Neural progenitor cell (in vitro differentiated cells): ENCODE measurements at regions not wholly inside any gene's neighbourhood (a gene's known extent, or its start where the extent isn't known, plus 50 kb on each side); places are given as distances from the start of the nearest gene placed in this dataset.

Source experiments
- DNase-seq: peaks from one replicate; pipeline ENCODE4 v3.0.0-alpha.2; 2016; ENCODE audit warnings: low spot score
- H2AFZ ChIP-seq: fragments of 200-600 bp; sonication (generic); replicated peaks from 2 replicates; pipeline ENCODE4 v1.6.1; 2016; ENCODE audit warnings: antibody characterized with exemption
- H3F3A ChIP-seq: fragments of 200-600 bp; sonication (generic); 2 replicates; pipeline ENCODE4 v1.6.1; 2016; ENCODE audit warnings: antibody characterized with exemption, low read depth
- H3K27ac ChIP-seq: fragments of 200-600 bp; sonication (generic); 2 replicates; pipeline ENCODE4 v1.5.1; 2016; ENCODE audit warnings: mild to moderate bottlenecking
- H3K27me3 ChIP-seq: fragments of 200-600 bp; sonication (generic); 2 replicates; pipeline ENCODE4 v1.6.1; 2016; ENCODE audit warnings: mild to moderate bottlenecking, moderate library complexity
- H3K36me3 ChIP-seq: fragments of 200-600 bp; sonication (generic); 2 replicates; pipeline ENCODE4 v1.5.1; 2016
- H3K4me1 ChIP-seq: fragments of 200-600 bp; sonication (generic); 2 replicates; pipeline ENCODE4 v1.6.1; 2016; ENCODE audit warnings: mixed run types
- H3K4me2 ChIP-seq: fragments of 200-600 bp; sonication (generic); 2 replicates; pipeline ENCODE4 v1.6.1; 2016
- H3K4me3 ChIP-seq: fragments of 200-600 bp; sonication (generic); 2 replicates; pipeline ENCODE4 v1.5.1; 2016
- H3K79me2 ChIP-seq: fragments of 200-600 bp; sonication (generic); 2 replicates; pipeline ENCODE4 v1.6.1; 2016; ENCODE audit warnings: low read depth
- H3K9ac ChIP-seq: fragments of 200-600 bp; sonication (generic); 2 replicates; pipeline ENCODE4 v1.6.1; 2016
- H3K9me3 ChIP-seq: fragments of 200-600 bp; sonication (generic); 2 replicates; pipeline ENCODE4 v1.5.1; 2016; ENCODE audit warnings: low read depth
- H4K20me1 ChIP-seq: fragments of 200-600 bp; sonication (generic); 2 replicates; pipeline ENCODE4 v1.6.1; 2016; ENCODE audit warnings: low read depth
- H3K27ac Mint-ChIP-seq: 3 replicates; pipeline ENCODE4 v1.8.0; 2021; ENCODE audit warnings: mixed read lengths
- H3K27me3 Mint-ChIP-seq: 2 replicates; pipeline ENCODE4 v1.8.0; 2022; ENCODE audit warnings: low read depth, mild to moderate bottlenecking, inconsistent platforms, moderate library complexity, mixed read lengths; ENCODE audit not compliant: insufficient read depth
- H3K36me3 Mint-ChIP-seq: 3 replicates; pipeline ENCODE4 v1.8.0; 2021; ENCODE audit warnings: mixed read lengths
- H3K4me1 Mint-ChIP-seq: 3 replicates; pipeline ENCODE4 v1.8.0; 2021; ENCODE audit warnings: mixed read lengths
- H3K4me3 Mint-ChIP-seq: 3 replicates; pipeline ENCODE4 v1.8.0; 2021; ENCODE audit warnings: mild to moderate bottlenecking, moderate library complexity, mixed read lengths
- H3K9me3 Mint-ChIP-seq: 3 replicates; pipeline ENCODE4 v1.8.0; 2020; ENCODE audit warnings: mixed read lengths
- CTCF ChIP-seq: fragments of 200-600 bp; sonication (generic); IDR thresholded peaks from 2 replicates; pipeline ENCODE4 v1.5.1; 2017; ENCODE audit warnings: antibody characterized with exemption, mild to moderate bottlenecking
- EZH2 ChIP-seq: fragments of 200-600 bp; sonication (generic); IDR thresholded peaks from 2 replicates; pipeline ENCODE4 v1.6.1; 2017; ENCODE audit warnings: antibody characterized with exemption, mild to moderate bottlenecking, moderate library complexity
- EZH2phosphoT487 ChIP-seq: fragments of 200-600 bp; sonication (generic); IDR thresholded peaks from 2 replicates; pipeline ENCODE4 v1.6.1; 2017; ENCODE audit warnings: antibody characterized with exemption

DNA sequence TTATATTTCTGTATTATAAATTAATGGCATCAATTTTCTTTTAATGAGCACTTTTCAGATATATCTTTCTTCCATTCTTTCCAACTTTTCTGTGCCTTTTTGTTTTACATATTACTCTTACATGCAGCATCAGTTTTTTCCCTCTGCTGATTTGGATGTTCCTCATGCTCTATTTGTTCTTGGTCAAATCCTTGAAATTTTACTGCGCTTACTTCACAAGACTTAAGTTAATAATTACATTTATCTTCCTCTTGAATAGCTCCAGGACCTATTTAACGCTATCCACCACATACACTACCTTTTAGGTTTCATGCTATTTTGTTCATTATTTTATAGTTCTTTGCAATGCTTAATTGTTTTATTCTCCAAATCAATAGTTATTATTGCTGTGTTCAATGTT lies 97.6 kb upstream of the CTTNBP2 start:
- Histone ChIP-seq H3K27ac (no peak overlapping the region), H2AFZ (no peak overlapping the region), H3K4me2 (no peak overlapping the region), H3K9ac (no peak overlapping the region), H4K20me1 (no peaks in the 10 kb centered on the region), H3K36me3 (no peaks in the 10 kb centered on the region), H3K27me3 (no peaks in the 10 kb centered on the region), H3K79me2 (no peaks in the 10 kb centered on the region), H3F3A (no peaks in the 10 kb centered on the region), H3K4me3 (no peak overlapping the region), H3K4me1 (no peaks in the 10 kb centered on the region), H3K9me3 (no peaks in the 10 kb centered on the region)
- no peak for DNase-seq
- H3K9me3 Mint-ChIP-seq = no peaks in the 10 kb centered on the region
- no peak overlapping the region for H3K27ac Mint-ChIP-seq
- H3K27me3 Mint-ChIP-seq = no peaks in the 10 kb centered on the region
- H3K36me3 Mint-ChIP-seq = no peaks in the 10 kb centered on the region
- H3K4me1 Mint-ChIP-seq = no peaks in the 10 kb centered on the region
- H3K4me3 Mint-ChIP-seq = no peak overlapping the region
- TF ChIP-seq EZH2phosphoT487 = no peak
- TF ChIP-seq CTCF = no peak
- no peak for TF ChIP-seq EZH2

- Histone ChIP-seq H3K9me3 (no peaks in the 10 kb centered on the region), H3K4me2 (no peak overlapping the region), H3K27me3 (no peaks in the 10 kb centered on the region), H3K36me3 (no peaks in the 10 kb centered on the region), H3K4me3 (no peak overlapping the region), H3K27ac (no peak overlapping the region), H3K79me2 (no peaks in the 10 kb centered on the region), H3K4me1 (no peaks in the 10 kb centered on the region), H3F3A (no peaks in the 10 kb centered on the region), H3K9ac (no peak overlapping the region), H4K20me1 (no peaks in the 10 kb centered on the region), H2AFZ (no peak overlapping the region)
- no peak for DNase-seq
- Mint-ChIP-seq H3K4me3 (no peak overlapping the region), H3K27ac (no peak overlapping the region), H3K4me1 (no peaks in the 10 kb centered on the region), H3K9me3 (no peaks in the 10 kb centered on the region), H3K36me3 (no peaks in the 10 kb centered on the region), H3K27me3 (no peaks in the 10 kb centered on the region)
- TF ChIP-seq EZH2 (no peak), EZH2phosphoT487 (no peak), CTCF (no peak)
These were observed 98.5 kb upstream of the CTTNBP2 start for GRCh38 chr7:117971556-117972244.

- Mint-ChIP-seq H3K27me3 (no peaks in the 10 kb centered on the region), H3K27ac (no peak overlapping the region), H3K4me1 (no peaks in the 10 kb centered on the region), H3K36me3 (no peaks in the 10 kb centered on the region), H3K9me3 (no peaks in the 10 kb centered on the region), H3K4me3 (no peak overlapping the region)
- no peak overlapping the region for H3K4me2 ChIP-seq
- no peaks in the 10 kb centered on the region for H3K79me2 ChIP-seq
- no peaks in the 10 kb centered on the region for H3K4me1 ChIP-seq
- no peaks in the 10 kb centered on the region for H3K36me3 ChIP-seq
- H4K20me1 ChIP-seq = no peaks in the 10 kb centered on the region
- H3K9me3 ChIP-seq = no peaks in the 10 kb centered on the region
- no peaks in the 10 kb centered on the region for H3F3A ChIP-seq
- TF ChIP-seq EZH2 (no peak), CTCF (no peak), EZH2phosphoT487 (no peak)
- H2AFZ ChIP-seq = peak overlapping the region; percentile 73
- H3K27me3 ChIP-seq = no peaks in the 10 kb centered on the region
- H3K9ac ChIP-seq = no peak overlapping the region
- H3K4me3 ChIP-seq = no peak overlapping the region
- DNase-seq = no peak
- H3K27ac ChIP-seq = no peak overlapping the region
These were observed 99.4 kb upstream of the CTTNBP2 start for GRCh38 chr7:117972606-117973005.
